B cell (primary cell): ENCODE measurements at regions not wholly inside any gene's neighbourhood (a gene's known extent, or its start where the extent isn't known, plus 50 kb on each side); places are given as distances from the start of the nearest gene placed in this dataset.

Source experiments
- CTCF ChIP-seq: fragments of 200-600 bp; IDR thresholded peaks from one replicate; pipeline ENCODE4 v1.8.0; 2022; ENCODE audit warnings: antibody characterized with exemption, mild to moderate bottlenecking
- EZH2 ChIP-seq: IDR thresholded peaks from 2 replicates; pipeline ENCODE4 v1.6.1; 2012; ENCODE audit warnings: borderline replicate concordance, low read depth, mild to moderate bottlenecking, moderate library complexity, low read length; ENCODE audit not compliant: insufficient read depth, poor library complexity, severe bottlenecking

DNA sequence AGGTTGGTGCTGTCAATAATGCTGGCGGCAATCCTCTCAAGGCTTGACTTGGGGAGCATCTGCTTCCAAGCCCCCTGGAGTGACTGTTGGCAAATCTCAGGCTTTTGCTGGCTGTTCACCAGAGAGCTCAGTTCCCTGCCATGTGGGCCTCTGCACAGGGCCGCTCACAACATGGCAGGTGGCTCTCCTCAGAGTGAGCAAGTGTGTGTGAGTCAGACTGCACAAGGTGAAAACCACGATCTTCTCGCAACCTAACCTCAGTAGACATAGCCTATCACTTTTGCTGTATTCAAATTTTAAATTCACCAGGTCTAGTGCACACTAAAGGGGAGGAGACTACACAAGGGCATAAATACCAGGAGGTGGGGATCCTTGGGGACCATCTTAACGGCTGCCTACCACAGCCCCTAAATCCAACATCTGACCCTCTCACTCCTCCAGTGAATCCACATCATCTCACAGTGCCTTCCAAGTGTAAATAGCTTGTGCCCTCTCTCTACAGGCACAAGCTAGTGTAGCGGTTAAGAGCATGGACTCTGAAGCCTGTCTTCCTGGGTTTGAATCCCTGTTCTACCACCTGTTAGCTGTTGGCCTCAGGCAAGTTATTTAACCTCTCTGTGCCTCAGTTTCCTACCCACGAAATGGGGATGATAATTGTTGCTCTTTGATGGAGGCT, 187.7 kb upstream of the CXCR4 start:
- TF ChIP-seq EZH2 (no peak), CTCF (no peak)
